Activated CD8-positive, alpha-beta T cell treated with anti-CD3 and anti-CD28 coated beads, Interleukin-2, amount 10 ng/mL, durations not matched to agents 7 days and 5 days (primary cell): ENCODE measurements at regions not wholly inside any gene's neighbourhood (a gene's known extent, or its start where the extent isn't known, plus 50 kb on each side); places are given as distances from the start of the nearest gene placed in this dataset.

Experiments
- ATAC-seq: fragments of 150-1000 bp; cut with Tn5 transposase; one replicate; pipeline ENCODE4 v1.10.0; 2021; ENCODE audit warnings: moderate library complexity
- CTCF ChIA-PET: fragments of 350-600 bp; sonication (Branson Sonifier 250); formaldehyde crosslinking; loops from one replicate; lab custom pipeline; 2021; ENCODE audit warnings: antibody characterized with exemption; lab: Charles Lee
- POLR2A ChIA-PET: fragments of 350-600 bp; sonication (Branson Sonifier 250); formaldehyde crosslinking; loops from one replicate; lab custom pipeline; 2021; ENCODE audit warnings: antibody characterized with exemption; lab: Charles Lee
- DNase-seq: peaks from one replicate; pipeline ENCODE4 v3.0.0-alpha.2; 2020
- H3K27ac Mint-ChIP-seq: one replicate; pipeline ENCODE4 v1.8.0; 2021; ENCODE audit warnings: mild to moderate bottlenecking, mixed read lengths
- H3K27me3 Mint-ChIP-seq: one replicate; pipeline ENCODE4 v1.8.0; 2021; ENCODE audit warnings: low read depth, mixed read lengths
- H3K36me3 Mint-ChIP-seq: one replicate; pipeline ENCODE4 v1.8.0; 2021; ENCODE audit warnings: low read depth, mixed read lengths
- H3K4me1 Mint-ChIP-seq: one replicate; pipeline ENCODE4 v1.8.0; 2021; ENCODE audit warnings: low read depth, mixed read lengths
- H3K4me3 Mint-ChIP-seq: one replicate; pipeline ENCODE4 v1.8.0; 2021; ENCODE audit warnings: mild to moderate bottlenecking, mixed read lengths
- H3K9me3 Mint-ChIP-seq: one replicate; pipeline ENCODE4 v1.8.0; 2022; ENCODE audit warnings: mixed read lengths; ENCODE audit not compliant: insufficient read depth

GRCh38 chr12:127308148-127308547 lies 958.8 kb upstream of the TMEM132C start:
- no peaks in the 10 kb centered on the region for H3K36me3 Mint-ChIP-seq
- ATAC-seq = no peak
- DNase-seq = no peak
- H3K9me3 Mint-ChIP-seq = no peaks in the 10 kb centered on the region
- POLR2A ChIA-PET = no interaction called here
- no peaks in the 10 kb centered on the region for H3K4me1 Mint-ChIP-seq
- H3K4me3 Mint-ChIP-seq = no peak overlapping the region
- no peak overlapping the region for H3K27ac Mint-ChIP-seq
- CTCF ChIA-PET = no interaction called here
- no peaks in the 10 kb centered on the region for H3K27me3 Mint-ChIP-seq

- no peak overlapping the region for H3K4me3 Mint-ChIP-seq
- ChIA-PET CTCF (no interaction called here), POLR2A (no interaction called here)
- no peaks in the 10 kb centered on the region for H3K36me3 Mint-ChIP-seq
- no peaks in the 10 kb centered on the region for H3K27me3 Mint-ChIP-seq
- no peaks in the 10 kb centered on the region for H3K4me1 Mint-ChIP-seq
- DNase-seq (no peak), ATAC-seq (no peak)
- H3K27ac Mint-ChIP-seq = no peak overlapping the region
- H3K9me3 Mint-ChIP-seq = no peaks in the 10 kb centered on the region
Observed at GRCh38 chr12:127310548-127310947, 956.4 kb upstream of the TMEM132C start.

DNA sequence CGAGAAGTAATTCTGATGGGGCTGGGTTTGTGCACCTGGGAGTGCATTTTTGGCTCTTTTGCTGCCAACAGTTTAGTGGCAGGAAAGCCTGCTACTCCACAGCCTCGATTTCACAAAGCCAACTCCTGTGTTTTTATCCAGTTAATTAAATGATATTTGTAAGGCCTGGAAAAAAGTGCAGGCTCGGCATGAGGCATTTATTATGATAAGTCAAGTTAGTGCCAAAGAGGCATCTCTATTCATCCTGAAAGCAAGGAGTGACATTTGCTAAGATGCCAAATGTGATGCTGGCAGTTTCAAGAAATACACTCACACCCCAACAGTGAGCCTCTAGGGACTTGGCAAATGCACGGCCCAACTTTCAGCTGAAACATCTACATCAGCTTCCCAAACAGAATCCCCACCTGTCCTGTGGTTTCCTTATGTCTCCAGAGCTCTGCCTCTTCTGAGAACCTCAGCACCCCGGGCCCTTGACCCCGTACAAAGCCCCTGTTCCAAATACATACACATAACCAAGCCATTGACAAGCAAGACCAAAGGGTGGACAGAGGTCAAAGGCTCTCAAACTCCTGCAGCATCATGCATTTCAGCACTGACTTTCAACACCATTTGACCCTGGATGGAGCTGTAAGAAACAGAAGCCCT lies 955.1 kb upstream of the TMEM132C start:
- Mint-ChIP-seq H3K4me1 (no peaks in the 10 kb centered on the region), H3K4me3 (no peak overlapping the region), H3K36me3 (no peaks in the 10 kb centered on the region), H3K9me3 (no peaks in the 10 kb centered on the region), H3K27ac (no peak overlapping the region), H3K27me3 (no peaks in the 10 kb centered on the region)
- CTCF ChIA-PET = no interaction called here
- POLR2A ChIA-PET = no interaction called here
- ATAC-seq (no peak), DNase-seq (no peak)

DNA sequence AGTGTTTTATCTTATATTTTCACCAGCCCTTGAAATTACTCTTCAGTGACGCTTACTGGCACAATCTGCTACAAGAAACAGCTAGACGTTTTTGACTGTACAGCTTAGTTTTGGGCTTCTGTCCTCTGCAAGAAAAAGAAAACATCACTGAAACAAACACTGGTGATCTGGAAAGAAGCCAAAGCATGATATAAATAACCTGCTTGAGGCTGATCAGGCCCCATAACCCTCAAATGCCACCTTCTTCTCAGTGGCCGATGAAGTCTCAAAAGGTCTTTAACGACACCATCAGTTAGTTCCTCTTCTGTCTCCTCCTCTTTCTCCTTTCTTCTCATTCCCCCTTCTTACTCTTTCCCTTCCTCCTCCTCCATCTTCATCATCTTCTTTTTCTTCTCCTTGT lies 942.3 kb upstream of the TMEM132C start:
- ATAC-seq (no peak), DNase-seq (no peak)
- no peaks in the 10 kb centered on the region for H3K27me3 Mint-ChIP-seq
- H3K27ac Mint-ChIP-seq = no peak overlapping the region
- ChIA-PET CTCF (no interaction called here), POLR2A (no interaction called here)
- no peaks in the 10 kb centered on the region for H3K4me1 Mint-ChIP-seq
- no peaks in the 10 kb centered on the region for H3K9me3 Mint-ChIP-seq
- H3K4me3 Mint-ChIP-seq = no peak overlapping the region
- no peaks in the 10 kb centered on the region for H3K36me3 Mint-ChIP-seq

DNA sequence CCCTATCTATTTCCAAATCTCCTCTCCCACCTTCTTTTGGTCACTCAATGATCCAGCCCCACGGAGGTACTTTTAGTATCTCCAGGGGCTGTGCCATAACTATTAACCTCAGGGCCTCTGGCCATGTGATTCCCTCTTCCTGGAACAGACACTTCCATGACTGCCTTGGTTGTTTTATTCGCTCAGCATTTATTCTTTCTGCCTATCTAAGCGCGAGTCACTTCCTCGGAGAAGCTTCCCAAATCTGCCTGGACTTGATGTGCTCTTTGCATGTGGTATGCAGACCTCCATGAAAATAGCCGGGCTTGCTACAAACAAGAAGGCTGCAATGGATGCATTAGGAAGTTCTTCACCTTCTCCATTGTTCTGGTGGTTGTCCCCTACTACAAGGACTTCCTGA lies 939.0 kb upstream of the TMEM132C start:
- DNase-seq = no peak
- no peaks in the 10 kb centered on the region for H3K36me3 Mint-ChIP-seq
- no peaks in the 10 kb centered on the region for H3K9me3 Mint-ChIP-seq
- H3K27me3 Mint-ChIP-seq = no peaks in the 10 kb centered on the region
- ChIA-PET CTCF (no interaction called here), POLR2A (no interaction called here)
- no peak overlapping the region for H3K27ac Mint-ChIP-seq
- no peaks in the 10 kb centered on the region for H3K4me1 Mint-ChIP-seq
- no peak overlapping the region for H3K4me3 Mint-ChIP-seq
- ATAC-seq = no peak

GRCh38 chr12:127328867-127329266 lies 938.1 kb upstream of the TMEM132C start:
- Mint-ChIP-seq H3K4me3 (no peak overlapping the region), H3K36me3 (no peaks in the 10 kb centered on the region), H3K27me3 (no peaks in the 10 kb centered on the region), H3K4me1 (no peaks in the 10 kb centered on the region), H3K9me3 (no peaks in the 10 kb centered on the region), H3K27ac (no peak overlapping the region)
- CTCF ChIA-PET = no interaction called here
- POLR2A ChIA-PET = no interaction called here
- DNase-seq = no peak
- ATAC-seq = no peak

- no peaks in the 10 kb centered on the region for H3K27me3 Mint-ChIP-seq
- CTCF ChIA-PET = no interaction called here
- POLR2A ChIA-PET = no interaction called here
- ATAC-seq (no peak), DNase-seq (no peak)
- H3K36me3 Mint-ChIP-seq = no peaks in the 10 kb centered on the region
- no peak overlapping the region for H3K4me3 Mint-ChIP-seq
- no peaks in the 10 kb centered on the region for H3K9me3 Mint-ChIP-seq
- no peaks in the 10 kb centered on the region for H3K4me1 Mint-ChIP-seq
- H3K27ac Mint-ChIP-seq = no peak overlapping the region
Observed at GRCh38 chr12:127334365-127334764, 932.6 kb upstream of the TMEM132C start.

GRCh38 chr12:127334912-127335644 lies 931.9 kb upstream of the TMEM132C start:
- ATAC-seq = no peak
- Mint-ChIP-seq H3K27ac (no peak overlapping the region), H3K4me3 (no peak overlapping the region), H3K27me3 (no peaks in the 10 kb centered on the region), H3K9me3 (no peaks in the 10 kb centered on the region), H3K36me3 (no peaks in the 10 kb centered on the region), H3K4me1 (no peaks in the 10 kb centered on the region)
- ChIA-PET CTCF (no interaction called here), POLR2A (no interaction called here)
- no peak for DNase-seq

- H3K27ac Mint-ChIP-seq = no peak overlapping the region
- CTCF ChIA-PET = no interaction called here
- H3K9me3 Mint-ChIP-seq = no peaks in the 10 kb centered on the region
- DNase-seq (no peak), ATAC-seq (no peak)
- POLR2A ChIA-PET = no interaction called here
- no peaks in the 10 kb centered on the region for H3K36me3 Mint-ChIP-seq
- H3K27me3 Mint-ChIP-seq = no peaks in the 10 kb centered on the region
- no peak overlapping the region for H3K4me3 Mint-ChIP-seq
- H3K4me1 Mint-ChIP-seq = no peaks in the 10 kb centered on the region
Observed at GRCh38 chr12:127336416-127336815, 930.6 kb upstream of the TMEM132C start.

- Mint-ChIP-seq H3K27me3 (no peaks in the 10 kb centered on the region), H3K9me3 (no peaks in the 10 kb centered on the region), H3K4me3 (no peak overlapping the region), H3K36me3 (no peaks in the 10 kb centered on the region), H3K27ac (no peak overlapping the region), H3K4me1 (no peaks in the 10 kb centered on the region)
- ChIA-PET CTCF (no interaction called here), POLR2A (no interaction called here)
- no peak for DNase-seq
- no peak for ATAC-seq
Observed at GRCh38 chr12:127339065-127339464, 927.9 kb upstream of the TMEM132C start.

- Mint-ChIP-seq H3K4me1 (no peaks in the 10 kb centered on the region), H3K27ac (no peak overlapping the region), H3K4me3 (no peak overlapping the region), H3K27me3 (no peaks in the 10 kb centered on the region), H3K36me3 (no peaks in the 10 kb centered on the region), H3K9me3 (no peaks in the 10 kb centered on the region)
- ChIA-PET POLR2A (no interaction called here), CTCF (no interaction called here)
- DNase-seq = no peak
- ATAC-seq = no peak
Observed at GRCh38 chr12:127340381-127340780, 926.6 kb upstream of the TMEM132C start.

- ChIA-PET CTCF (no interaction called here), POLR2A (no interaction called here)
- H3K9me3 Mint-ChIP-seq = no peaks in the 10 kb centered on the region
- no peak overlapping the region for H3K27ac Mint-ChIP-seq
- H3K36me3 Mint-ChIP-seq = no peaks in the 10 kb centered on the region
- ATAC-seq (no peak), DNase-seq (no peak)
- no peak overlapping the region for H3K4me3 Mint-ChIP-seq
- no peaks in the 10 kb centered on the region for H3K27me3 Mint-ChIP-seq
- no peaks in the 10 kb centered on the region for H3K4me1 Mint-ChIP-seq
Observed at GRCh38 chr12:127342861-127343260, 924.1 kb upstream of the TMEM132C start.

DNA sequence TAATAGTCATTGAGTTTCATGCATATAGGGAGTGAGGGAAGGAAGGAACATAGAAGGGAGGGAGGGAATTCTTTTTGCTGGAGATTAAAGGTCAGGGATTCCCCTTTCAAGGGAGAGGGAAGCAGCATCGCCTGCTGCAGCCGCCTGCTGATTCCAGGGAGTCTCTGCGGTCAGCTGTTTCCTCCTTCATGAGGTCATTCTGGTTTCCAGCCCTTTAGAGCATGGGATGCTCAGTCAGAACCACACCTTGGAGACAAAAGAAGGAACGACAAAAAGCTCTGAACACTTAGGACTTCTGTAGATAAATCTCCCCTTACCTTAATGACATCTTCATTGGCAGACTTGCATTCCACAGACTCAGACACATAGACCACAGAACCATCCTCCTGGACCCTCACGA lies 923.0 kb upstream of the TMEM132C start:
- no peaks in the 10 kb centered on the region for H3K27me3 Mint-ChIP-seq
- no peaks in the 10 kb centered on the region for H3K9me3 Mint-ChIP-seq
- ATAC-seq = no peak
- H3K36me3 Mint-ChIP-seq = no peaks in the 10 kb centered on the region
- CTCF ChIA-PET = no interaction called here
- DNase-seq = no peak
- H3K4me1 Mint-ChIP-seq = no peaks in the 10 kb centered on the region
- H3K4me3 Mint-ChIP-seq = no peak overlapping the region
- no peak overlapping the region for H3K27ac Mint-ChIP-seq
- POLR2A ChIA-PET = no interaction called here
